ENCODE measurements at regions not wholly inside any gene's neighbourhood (a gene's known extent, or its start where the extent isn't known, plus 50 kb on each side); places are given as distances from the start of the nearest gene placed in this dataset.

GRCh38 chr2:29995241-29995640 is 73.9 kb upstream of the ALK start:
- TF ChIP-seq CTCF (IDR thresholded peaks at IDR 0.05; ENCODE audit: low read depth, low read length), result no peak
- H3K4me3 ChIP-seq (ENCODE audit: low read depth, low read length), result no peak overlapping the region

DNA sequence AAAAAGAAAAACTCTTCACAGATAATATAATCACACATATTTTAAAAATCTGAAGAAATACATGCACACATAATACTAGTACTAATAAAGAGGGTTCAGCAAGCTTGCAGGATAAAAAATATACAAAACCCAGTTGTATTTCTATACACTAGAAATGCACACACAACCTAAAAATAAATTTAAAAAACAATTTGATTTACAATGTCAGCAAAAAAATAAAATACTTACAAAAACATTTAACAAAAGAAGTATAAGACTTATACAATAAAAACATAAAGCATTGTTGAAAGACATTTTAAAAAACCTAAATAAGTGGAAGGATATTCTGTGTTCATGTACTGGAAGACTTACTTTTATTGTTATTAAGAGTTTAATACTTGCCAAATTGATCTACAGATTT is 81.7 kb upstream of the ALK start:
- H3K4me3 ChIP-seq (ENCODE audit: low read depth, low read length), result no peak overlapping the region
- TF ChIP-seq CTCF (IDR thresholded peaks at IDR 0.05; ENCODE audit: low read depth, low read length), result no peak

- no peak overlapping the region for H3K4me3 ChIP-seq (ENCODE audit: low read depth, low read length)
- no peak for TF ChIP-seq CTCF (IDR thresholded peaks at IDR 0.05; ENCODE audit: low read depth, low read length)
Observed at GRCh38 chr2:30022444-30023071, 101.2 kb upstream of the ALK start.

- no peak for TF ChIP-seq CTCF (IDR thresholded peaks at IDR 0.05; ENCODE audit: low read depth, low read length)
- no peak overlapping the region for H3K4me3 ChIP-seq (ENCODE audit: low read depth, low read length)
Observed at GRCh38 chr2:30024281-30024680, 102.9 kb upstream of the ALK start.

GRCh38 chr2:30026091-30027055 is 105.0 kb upstream of the ALK start:
- peak; percentile 48 for TF ChIP-seq CTCF (IDR thresholded peaks at IDR 0.05; ENCODE audit: low read depth, low read length)
- H3K4me3 ChIP-seq (ENCODE audit: low read depth, low read length), result no peak overlapping the region

- no peak overlapping the region for H3K4me3 ChIP-seq (ENCODE audit: low read depth, low read length)
- TF ChIP-seq CTCF (IDR thresholded peaks at IDR 0.05; ENCODE audit: low read depth, low read length), result no peak
Observed at GRCh38 chr2:30029804-30030203, 108.4 kb upstream of the ALK start.

GRCh38 chr2:30030361-30030760 is 109.0 kb upstream of the ALK start:
- no peak overlapping the region for H3K4me3 ChIP-seq (ENCODE audit: low read depth, low read length)
- TF ChIP-seq CTCF (IDR thresholded peaks at IDR 0.05; ENCODE audit: low read depth, low read length), result no peak
